H9 (cell line): ENCODE measurements at regions not wholly inside any gene's neighbourhood (a gene's known extent, or its start where the extent isn't known, plus 50 kb on each side); places are given as distances from the start of the nearest gene placed in this dataset.

Experiments used
- DNase-seq: peaks from one replicate; pipeline ENCODE4 v3.0.0-alpha.2; 2017
- H2AFZ ChIP-seq: one replicate; pipeline ENCODE4 v1.6.1; 2013; ENCODE audit warnings: mild to moderate bottlenecking, low read length, control low read depth, moderate library complexity
- H2AK5ac ChIP-seq: 2 replicates; pipeline ENCODE4 v1.6.1; 2013; ENCODE audit warnings: low read length, control low read depth, mixed read lengths; ENCODE audit not compliant: insufficient read length
- H2BK120ac ChIP-seq: one replicate; pipeline ENCODE4 v1.6.1; 2013; ENCODE audit warnings: low read depth, mild to moderate bottlenecking, low read length, control low read depth, inconsistent platforms; ENCODE audit not compliant: poor library complexity, severe bottlenecking
- H2BK12ac ChIP-seq: 2 replicates; pipeline ENCODE4 v1.6.1; 2013; ENCODE audit warnings: low read length, control low read depth, mixed read lengths, low read depth; ENCODE audit not compliant: insufficient read length
- H2BK15ac ChIP-seq: 2 replicates; pipeline ENCODE4 v1.6.1; 2013; ENCODE audit warnings: low read depth, low read length, control low read depth
- H2BK20ac ChIP-seq: one replicate; pipeline ENCODE4 v1.6.1; 2013; ENCODE audit warnings: low read depth, mild to moderate bottlenecking, low read length, control low read depth, inconsistent platforms; ENCODE audit not compliant: poor library complexity, severe bottlenecking
- H2BK5ac ChIP-seq: 2 replicates; pipeline ENCODE4 v1.6.1; 2013; ENCODE audit warnings: low read length, control low read depth, mixed read lengths; ENCODE audit not compliant: insufficient read length
- H3K14ac ChIP-seq: 2 replicates; pipeline ENCODE4 v1.6.1; 2013; ENCODE audit warnings: low read length, control low read depth; ENCODE audit not compliant: insufficient read depth
- H3K18ac ChIP-seq: 2 replicates; pipeline ENCODE4 v1.6.1; 2013; ENCODE audit warnings: low read depth, mild to moderate bottlenecking, mixed read lengths, low read length, control low read depth; ENCODE audit not compliant: insufficient read length
- H3K23ac ChIP-seq: 2 replicates; pipeline ENCODE4 v1.6.1; 2013; ENCODE audit warnings: low read length, control low read depth, mixed read lengths, low read depth; ENCODE audit not compliant: insufficient read length
- H3K23me2 ChIP-seq: 2 replicates; pipeline ENCODE4 v1.6.1; 2013; ENCODE audit warnings: low read depth, mild to moderate bottlenecking, mixed read lengths, low read length, control low read depth; ENCODE audit not compliant: insufficient read length, poor library complexity, severe bottlenecking
- H3K27ac ChIP-seq: 2 replicates; pipeline ENCODE4 v1.5.1; 2013; ENCODE audit warnings: low read length, control low read depth, mixed read lengths, low read depth; ENCODE audit not compliant: insufficient read length
- H3K27me3 ChIP-seq: 2 replicates; pipeline ENCODE4 v1.6.1; 2013; ENCODE audit warnings: low read length, control low read depth, inconsistent platforms; ENCODE audit not compliant: insufficient read depth
- H3K4ac ChIP-seq: 2 replicates; pipeline ENCODE4 v1.6.1; 2013; ENCODE audit warnings: low read depth, mild to moderate bottlenecking, control low read depth, inconsistent platforms, low read length, moderate library complexity
- H3K4me1 ChIP-seq: 2 replicates; pipeline ENCODE4 v1.6.1; 2013; ENCODE audit warnings: low read length, control low read depth, inconsistent platforms; ENCODE audit not compliant: insufficient read depth
- H3K4me2 ChIP-seq: 2 replicates; pipeline ENCODE4 v1.6.1; 2013; ENCODE audit warnings: low read length, control low read depth, mixed read lengths; ENCODE audit not compliant: insufficient read length, insufficient read depth
- H3K56ac ChIP-seq: 2 replicates; pipeline ENCODE4 v1.6.1; 2013; ENCODE audit warnings: low read depth, mild to moderate bottlenecking, mixed read lengths, low read length, control low read depth; ENCODE audit not compliant: insufficient read length
- H3K79me1 ChIP-seq: 2 replicates; pipeline ENCODE4 v1.6.1; 2013; ENCODE audit warnings: low read depth, mild to moderate bottlenecking, moderate library complexity, low read length, control low read depth, inconsistent platforms; ENCODE audit not compliant: insufficient read depth, poor library complexity, severe bottlenecking
- H3K79me2 ChIP-seq: 2 replicates; pipeline ENCODE4 v1.6.1; 2013; ENCODE audit warnings: low read length, control low read depth, inconsistent platforms; ENCODE audit not compliant: insufficient read depth
- H3K9ac ChIP-seq: 2 replicates; pipeline ENCODE4 v1.6.1; 2013; ENCODE audit warnings: low read length, control low read depth, mixed read lengths; ENCODE audit not compliant: insufficient read length; ENCODE audit errors: extremely low read depth
- H3K9me3 ChIP-seq: one replicate; pipeline ENCODE4 v1.6.1; 2013; ENCODE audit warnings: low read depth, low read length, inconsistent platforms; ENCODE audit not compliant: control insufficient read depth
- H3T11ph ChIP-seq: one replicate; pipeline ENCODE4 v1.6.1; 2013; ENCODE audit warnings: mild to moderate bottlenecking, low read length, control low read depth, inconsistent platforms
- H4K20me1 ChIP-seq: one replicate; pipeline ENCODE4 v1.6.1; 2013; ENCODE audit not compliant: control insufficient read depth, insufficient read length, insufficient read depth
- H4K5ac ChIP-seq: 2 replicates; pipeline ENCODE4 v1.6.1; 2013; ENCODE audit warnings: low read depth, mild to moderate bottlenecking, mixed read lengths, low read length, control low read depth; ENCODE audit not compliant: insufficient read length
- H4K8ac ChIP-seq: replicated peaks from 2 replicates; pipeline ENCODE4 v1.6.1; 2013; ENCODE audit warnings: low read length, control low read depth, mixed read lengths, low read depth; ENCODE audit not compliant: insufficient read length
- H4K91ac ChIP-seq: 2 replicates; pipeline ENCODE4 v1.6.1; 2013; ENCODE audit warnings: low read depth, mild to moderate bottlenecking, moderate library complexity, mixed read lengths, low read length, control low read depth; ENCODE audit not compliant: insufficient read length
- H3K27ac Mint-ChIP-seq, 3 experiments: 2 replicates in 2 of 3; 3 replicates in 1 of 3; pipeline ENCODE4 v1.8.0; 2020 to 2021; ENCODE audit warnings: mixed read lengths in 3 of 3, mild to moderate bottlenecking in 1 of 3, moderate library complexity in 1 of 3
- H3K27me3 Mint-ChIP-seq: 2 replicates; pipeline ENCODE4 v1.8.0; 2021; ENCODE audit warnings: low read depth, mild to moderate bottlenecking, moderate library complexity, mixed read lengths
- H3K36me3 Mint-ChIP-seq, 3 experiments: 2 replicates in 2 of 3; 3 replicates in 1 of 3; pipeline ENCODE4 v1.8.0; 2020 to 2021; ENCODE audit warnings: low read depth in 3 of 3, mixed read lengths in 3 of 3; ENCODE audit not compliant: insufficient read depth in 1 of 3
- H3K4me1 Mint-ChIP-seq, 2 experiments: 2 replicates each; pipeline ENCODE4 v1.8.0; 2020; ENCODE audit warnings: mixed read lengths in 2 of 2
- H3K4me3 Mint-ChIP-seq, 2 experiments: 2 replicates in 1 of 2; 3 replicates in 1 of 2; pipeline ENCODE4 v1.8.0; 2020 to 2021; ENCODE audit warnings: mild to moderate bottlenecking in 2 of 2, mixed read lengths in 2 of 2, moderate library complexity in 1 of 2
- H3K9me3 Mint-ChIP-seq, 2 experiments: 2 replicates in 1 of 2; 3 replicates in 1 of 2; pipeline ENCODE4 v1.8.0; 2020; ENCODE audit warnings: mild to moderate bottlenecking in 2 of 2, mixed read lengths in 2 of 2, moderate library complexity in 1 of 2
- WGBS: extraction: QIAGEN DNeasy Blood & Tissue Kit; methylation state at CpG from one replicate; pipeline ENCODE4 v1.1.7; 2013; ENCODE audit warnings: missing lambda C conversion rate, low lambda C conversion rate, mixed read lengths; ENCODE audit not compliant: insufficient read length; ENCODE audit errors: extremely low coverage; 5-methylcytosine and 5-hydroxymethylcytosine counted together
- TF ChIP-seq, protein P1 (sequence below): fragments of 200-600 bp; sonication (generic); conservative IDR thresholded peaks from 3 replicates; pipeline ENCODE4 v1.8.0; 2021; ENCODE audit warnings: antibody characterized with exemption, mild to moderate bottlenecking

DNA sequence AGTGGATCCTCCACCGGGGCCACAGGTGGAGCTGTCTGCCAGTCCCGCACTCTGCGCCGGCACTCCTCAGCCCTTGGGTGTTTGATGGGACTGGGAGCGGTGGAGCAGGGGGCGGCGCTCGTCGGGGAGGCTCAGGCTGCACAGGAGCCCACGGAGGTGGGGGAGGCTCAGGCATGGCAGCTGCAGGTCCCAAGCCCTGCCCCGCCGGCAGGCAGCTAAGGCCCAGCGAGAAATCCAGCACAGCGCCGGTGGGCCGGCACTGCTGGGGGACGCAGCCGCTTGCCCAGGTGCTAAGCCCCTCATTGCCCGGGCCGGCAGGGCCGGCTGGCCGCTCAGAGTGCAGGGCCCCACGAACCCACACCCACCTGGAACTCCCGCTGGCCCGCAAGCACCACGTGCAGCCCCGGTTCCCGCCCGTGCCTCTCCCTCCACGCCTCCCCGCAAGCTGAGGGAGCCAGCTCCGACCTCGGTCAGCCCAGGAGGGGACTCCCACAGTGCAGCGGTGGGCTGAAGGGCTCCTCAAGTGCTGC, 286.4 kb downstream of the RBM26 start:
- H4K91ac ChIP-seq, result no peak overlapping the region
- H3K4me2 ChIP-seq, result no peak overlapping the region
- no peak overlapping the region for H4K5ac ChIP-seq
- no peaks in the 10 kb centered on the region for H3K9me3 ChIP-seq
- no peak overlapping the region for H2BK5ac ChIP-seq
- H2AK5ac ChIP-seq, result no peak overlapping the region
- no peak overlapping the region for H3K9ac ChIP-seq
- Mint-ChIP-seq H3K36me3 (no peaks in the 10 kb centered on the region), H3K4me3 (no peak overlapping the region), H3K9me3 (no peaks in the 10 kb centered on the region; a peak in 1 of 5 replicates), H3K27me3 (no peaks in the 10 kb centered on the region), H3K27ac (no peak overlapping the region), H3K4me1 (peaks cover 5 to 6% of the 10 kb centered on the region in 2 experiments)
- no peak overlapping the region for H3K27ac ChIP-seq
- H2BK15ac ChIP-seq, result no peak overlapping the region
- no peak overlapping the region for H3K14ac ChIP-seq
- no peak overlapping the region for H2BK12ac ChIP-seq
- no peaks in the 10 kb centered on the region for H4K20me1 ChIP-seq
- H3K23ac ChIP-seq, result no peak overlapping the region
- no peak overlapping the region for H3T11ph ChIP-seq
- no peak overlapping the region for H2BK20ac ChIP-seq
- H3K4ac ChIP-seq, result no peak overlapping the region
- no peak for DNase-seq
- H4K8ac ChIP-seq, result no peak overlapping the region
- no peaks in the 10 kb centered on the region for H3K23me2 ChIP-seq
- no peak overlapping the region for H3K18ac ChIP-seq
- no peaks in the 10 kb centered on the region for H3K27me3 ChIP-seq
- H3K79me2 ChIP-seq, result no peaks in the 10 kb centered on the region
- no peak overlapping the region for H3K56ac ChIP-seq
- TF ChIP-seq, protein P1, sequence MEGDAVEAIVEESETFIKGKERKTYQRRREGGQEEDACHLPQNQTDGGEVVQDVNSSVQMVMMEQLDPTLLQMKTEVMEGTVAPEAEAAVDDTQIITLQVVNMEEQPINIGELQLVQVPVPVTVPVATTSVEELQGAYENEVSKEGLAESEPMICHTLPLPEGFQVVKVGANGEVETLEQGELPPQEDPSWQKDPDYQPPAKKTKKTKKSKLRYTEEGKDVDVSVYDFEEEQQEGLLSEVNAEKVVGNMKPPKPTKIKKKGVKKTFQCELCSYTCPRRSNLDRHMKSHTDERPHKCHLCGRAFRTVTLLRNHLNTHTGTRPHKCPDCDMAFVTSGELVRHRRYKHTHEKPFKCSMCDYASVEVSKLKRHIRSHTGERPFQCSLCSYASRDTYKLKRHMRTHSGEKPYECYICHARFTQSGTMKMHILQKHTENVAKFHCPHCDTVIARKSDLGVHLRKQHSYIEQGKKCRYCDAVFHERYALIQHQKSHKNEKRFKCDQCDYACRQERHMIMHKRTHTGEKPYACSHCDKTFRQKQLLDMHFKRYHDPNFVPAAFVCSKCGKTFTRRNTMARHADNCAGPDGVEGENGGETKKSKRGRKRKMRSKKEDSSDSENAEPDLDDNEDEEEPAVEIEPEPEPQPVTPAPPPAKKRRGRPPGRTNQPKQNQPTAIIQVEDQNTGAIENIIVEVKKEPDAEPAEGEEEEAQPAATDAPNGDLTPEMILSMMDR, result no peak
- no peaks in the 10 kb centered on the region; the same call in 1 of the 2 replicates for H3K4me1 ChIP-seq
- whole genome bisulfite sequencing, result no CpG with 5 or more reads among the region's 34 CpGs
- no peak overlapping the region for H2AFZ ChIP-seq
- no peaks in the 10 kb centered on the region for H3K79me1 ChIP-seq
- no peak overlapping the region for H2BK120ac ChIP-seq
